Stomach (tissue), 4 donors: ENCODE measurements at regions not wholly inside any gene's neighbourhood (a gene's known extent, or its start where the extent isn't known, plus 50 kb on each side); places are given as distances from the start of the nearest gene placed in this dataset.

Experiments used
- POLR2A ChIP-seq, 4 donors: fragments of 450-650 bp; IDR thresholded peaks; one replicate each; pipeline ENCODE4 v1.6.1; 2016; ENCODE audit warnings: antibody characterized with exemption in 4 of 4, control low read depth in 2 of 4, mild to moderate bottlenecking in 1 of 4, moderate library complexity in 1 of 4
- TF ChIP-seq, protein P1 (sequence below), 7 experiments: fragments of 450-650 bp in 4 of 7; fragments of 200-600 bp in 3 of 7; sonication (generic) in 3 of 7; IDR thresholded peaks; one replicate each; pipeline ENCODE4 v1.5.1; 2016 to 2019; ENCODE audit warnings: antibody characterized with exemption in 7 of 7, control low read depth in 2 of 7, mild to moderate bottlenecking in 1 of 7

DNA sequence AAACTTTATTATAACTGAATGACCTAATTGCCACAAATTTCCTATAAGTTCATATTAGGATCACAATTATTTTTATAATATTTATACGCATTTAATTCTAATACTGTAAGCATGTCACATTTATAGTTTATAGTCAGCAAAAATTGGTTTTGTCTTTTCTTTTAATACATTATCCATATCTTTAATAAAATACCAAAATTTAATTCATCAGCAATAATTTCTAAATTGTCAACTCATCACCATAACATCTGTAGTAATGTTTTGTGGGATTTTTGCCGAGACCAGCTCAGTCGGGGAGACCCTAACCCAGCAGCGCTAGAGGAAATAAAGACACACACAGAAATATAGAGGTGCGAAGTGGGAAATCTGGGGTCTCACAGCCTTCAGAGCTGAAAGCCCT is 254.2 kb downstream of the KIF21A start:
- no peak for TF ChIP-seq POLR2A (IDR thresholded peaks at IDR 0.05)
- TF ChIP-seq, protein P1, sequence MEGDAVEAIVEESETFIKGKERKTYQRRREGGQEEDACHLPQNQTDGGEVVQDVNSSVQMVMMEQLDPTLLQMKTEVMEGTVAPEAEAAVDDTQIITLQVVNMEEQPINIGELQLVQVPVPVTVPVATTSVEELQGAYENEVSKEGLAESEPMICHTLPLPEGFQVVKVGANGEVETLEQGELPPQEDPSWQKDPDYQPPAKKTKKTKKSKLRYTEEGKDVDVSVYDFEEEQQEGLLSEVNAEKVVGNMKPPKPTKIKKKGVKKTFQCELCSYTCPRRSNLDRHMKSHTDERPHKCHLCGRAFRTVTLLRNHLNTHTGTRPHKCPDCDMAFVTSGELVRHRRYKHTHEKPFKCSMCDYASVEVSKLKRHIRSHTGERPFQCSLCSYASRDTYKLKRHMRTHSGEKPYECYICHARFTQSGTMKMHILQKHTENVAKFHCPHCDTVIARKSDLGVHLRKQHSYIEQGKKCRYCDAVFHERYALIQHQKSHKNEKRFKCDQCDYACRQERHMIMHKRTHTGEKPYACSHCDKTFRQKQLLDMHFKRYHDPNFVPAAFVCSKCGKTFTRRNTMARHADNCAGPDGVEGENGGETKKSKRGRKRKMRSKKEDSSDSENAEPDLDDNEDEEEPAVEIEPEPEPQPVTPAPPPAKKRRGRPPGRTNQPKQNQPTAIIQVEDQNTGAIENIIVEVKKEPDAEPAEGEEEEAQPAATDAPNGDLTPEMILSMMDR (IDR thresholded peaks at IDR 0.05): no peak
